Neural cell (in vitro differentiated cells): ENCODE measurements at regions not wholly inside any gene's neighbourhood (a gene's known extent, or its start where the extent isn't known, plus 50 kb on each side); places are given as distances from the start of the nearest gene placed in this dataset.

Experiments used
- H2AFZ ChIP-seq: fragments of 200-600, 300-800 bp; sonication (generic), shearing (Covaris generic); 2 replicates; pipeline ENCODE4 v1.6.0; 2014; ENCODE audit warnings: low read depth, mild to moderate bottlenecking, antibody characterized with exemption, low read length, moderate library complexity
- H3F3A ChIP-seq: fragments of 200-600 bp; shearing (Covaris generic); 2 replicates; pipeline ENCODE4 v1.6.1; 2016; ENCODE audit warnings: mild to moderate bottlenecking, moderate library complexity, mixed read lengths, antibody characterized with exemption, low read length; ENCODE audit not compliant: insufficient read depth, poor library complexity, severe bottlenecking
- H3K27ac ChIP-seq: fragments of 200-600, 300-800 bp; sonication (generic), shearing (Covaris generic); 2 replicates; pipeline ENCODE4 v1.5.1; 2014; ENCODE audit warnings: mild to moderate bottlenecking, low read length, moderate library complexity
- H3K27me3 ChIP-seq: fragments of 300-800, 200-600 bp; sonication (generic), shearing (Covaris generic); 2 replicates; pipeline ENCODE4 v1.6.0; 2014; ENCODE audit warnings: mild to moderate bottlenecking, low read depth, low read length, moderate library complexity; ENCODE audit not compliant: insufficient read depth
- H3K36me3 ChIP-seq: fragments of 300-800, 200-600 bp; sonication (generic), shearing (Covaris generic); 2 replicates; pipeline ENCODE4 v1.5.1; 2014; ENCODE audit warnings: mild to moderate bottlenecking, antibody characterized with exemption, low read length, moderate library complexity; ENCODE audit not compliant: insufficient read depth
- H3K4me2 ChIP-seq: fragments of 300-800, 200-600 bp; sonication (generic), shearing (Covaris generic); 2 replicates; pipeline ENCODE4 v1.6.0; 2014; ENCODE audit warnings: mild to moderate bottlenecking, low read length
- H3K4me3 ChIP-seq: fragments of 300-800, 200-600 bp; sonication (generic), shearing (Covaris generic); 2 replicates; pipeline ENCODE4 v1.5.1; 2014; ENCODE audit warnings: mild to moderate bottlenecking, low read length, moderate library complexity
- H3K79me2 ChIP-seq: fragments of 200-600 bp; shearing (Covaris generic); replicated peaks from 2 replicates; pipeline ENCODE4 v1.6.0; 2014; ENCODE audit warnings: mild to moderate bottlenecking, low read length, moderate library complexity; ENCODE audit not compliant: insufficient read depth
- H3K9ac ChIP-seq: fragments of 300-800, 200-600 bp; sonication (generic), shearing (Covaris generic); 2 replicates; pipeline ENCODE4 v1.6.1; 2016; ENCODE audit warnings: mild to moderate bottlenecking, low read length, mixed read lengths
- H3K9me2 ChIP-seq: fragments of 200-600 bp; shearing (Covaris generic); 2 replicates; pipeline ENCODE4 v1.6.1; 2016; ENCODE audit warnings: mild to moderate bottlenecking, low read length, mixed read lengths; ENCODE audit not compliant: insufficient read depth
- H3K9me3 ChIP-seq: fragments of 200-600, 300-800 bp; sonication (generic), shearing (Covaris generic); 2 replicates; pipeline ENCODE4 v1.6.1; 2016; ENCODE audit warnings: mild to moderate bottlenecking, mixed run types, low read length, moderate library complexity, mixed read lengths
- H4K20me1 ChIP-seq: fragments of 200-600 bp; shearing (Covaris generic); 2 replicates; pipeline ENCODE4 v1.6.1; 2016; ENCODE audit warnings: mild to moderate bottlenecking, mixed run types; ENCODE audit not compliant: insufficient read depth
- CTCF ChIP-seq: fragments of 450-650 bp; IDR thresholded peaks from 2 replicates; pipeline ENCODE4 v1.5.1; 2014; ENCODE audit warnings: antibody characterized with exemption, mild to moderate bottlenecking, moderate library complexity; ENCODE audit not compliant: poor library complexity, severe bottlenecking
- EP300 ChIP-seq: fragments of 450-650 bp; conservative IDR thresholded peaks from 2 replicates; pipeline ENCODE4 v1.6.1; 2014; ENCODE audit warnings: antibody characterized with exemption, mild to moderate bottlenecking, moderate library complexity; ENCODE audit not compliant: poor library complexity, severe bottlenecking
- EZH2 ChIP-seq: fragments of 200-600, 300-800 bp; shearing (Covaris generic), sonication (generic); IDR thresholded peaks from 2 replicates; pipeline ENCODE4 v1.6.1; 2014; ENCODE audit warnings: antibody characterized with exemption, low read length, borderline replicate concordance, mild to moderate bottlenecking; ENCODE audit not compliant: insufficient read depth, poor library complexity, severe bottlenecking
- MXI1 ChIP-seq: fragments of 450-650 bp; conservative IDR thresholded peaks from 2 replicates; pipeline ENCODE4 v1.6.1; 2014; ENCODE audit warnings: antibody characterized with exemption, mild to moderate bottlenecking; ENCODE audit not compliant: poor library complexity, severe bottlenecking
- POLR2AphosphoS5 ChIP-seq: IDR thresholded peaks from 2 replicates; pipeline ENCODE4 v1.6.1; 2012
- RAD21 ChIP-seq: fragments of 450-650 bp; conservative IDR thresholded peaks from 2 replicates; pipeline ENCODE4 v1.6.1; 2014; ENCODE audit warnings: antibody characterized with exemption, mild to moderate bottlenecking, moderate library complexity
- REST ChIP-seq: IDR thresholded peaks from 2 replicates; pipeline ENCODE4 v1.6.1; 2012; ENCODE audit warnings: borderline replicate concordance
- SMC3 ChIP-seq: fragments of 450-650 bp; conservative IDR thresholded peaks from 2 replicates; pipeline ENCODE4 v1.6.1; 2014; ENCODE audit warnings: antibody characterized with exemption, mild to moderate bottlenecking, moderate library complexity; ENCODE audit not compliant: poor library complexity
- TAF1 ChIP-seq: IDR thresholded peaks from 2 replicates; pipeline ENCODE4 v1.6.1; 2012; ENCODE audit warnings: low read depth

DNA sequence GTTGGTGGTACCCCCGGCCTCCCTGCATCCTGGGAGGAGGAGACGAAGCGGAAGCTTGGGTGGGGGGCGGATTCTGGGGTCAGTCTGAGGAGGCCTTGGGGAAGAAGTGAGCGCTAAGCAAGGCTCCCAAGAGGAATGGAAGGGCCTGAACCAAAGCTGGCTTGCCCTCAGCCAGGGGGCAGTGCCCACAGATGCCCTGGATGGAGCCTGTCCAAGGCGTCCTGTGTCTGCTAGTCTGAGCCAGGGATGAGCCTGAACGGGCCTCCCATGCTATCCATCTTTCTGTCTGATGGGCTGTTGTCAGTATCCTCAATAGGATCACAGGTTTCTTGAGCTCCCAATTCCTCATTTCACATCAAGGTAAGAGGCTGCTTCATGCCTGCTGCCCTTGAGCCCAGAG lies 122.3 kb upstream of the LHX1 start:
- TF ChIP-seq REST: no peak
- no peaks in the 10 kb centered on the region for H3K79me2 ChIP-seq
- no peak overlapping the region for H2AFZ ChIP-seq

GRCh38 chr17:36816214-36816906 lies 120.9 kb upstream of the LHX1 start:
- H4K20me1 ChIP-seq: no peaks in the 10 kb centered on the region
- H3K27me3 ChIP-seq: no peaks in the 10 kb centered on the region

More for the DNA sequence above, 122.3 kb upstream of the LHX1 start:
- no peak overlapping the region for H3K4me3 ChIP-seq
- H3K4me2 ChIP-seq: no peak overlapping the region
- no peaks in the 10 kb centered on the region for H4K20me1 ChIP-seq
- no peaks in the 10 kb centered on the region for H3K9me2 ChIP-seq
- H3K9me3 ChIP-seq: no peaks in the 10 kb centered on the region
- H3K27ac ChIP-seq: no peak overlapping the region
- no peaks in the 10 kb centered on the region for H3K36me3 ChIP-seq
- no peak overlapping the region for H3K9ac ChIP-seq
- H3F3A ChIP-seq: no peaks in the 10 kb centered on the region
- H3K27me3 ChIP-seq: peaks cover under 1% of the 10 kb centered on the region

More at GRCh38 chr17:36816214-36816906, 120.9 kb upstream of the LHX1 start:
- Histone ChIP-seq H3K4me2 (no peak overlapping the region), H3K27ac (no peak overlapping the region), H3K4me3 (no peak overlapping the region), H3K9me3 (no peaks in the 10 kb centered on the region), H2AFZ (no peak overlapping the region), H3F3A (no peaks in the 10 kb centered on the region), H3K9ac (no peak overlapping the region), H3K9me2 (no peaks in the 10 kb centered on the region), H3K79me2 (no peaks in the 10 kb centered on the region), H3K36me3 (no peaks in the 10 kb centered on the region)
- no peak for TF ChIP-seq MXI1
- no peak for TF ChIP-seq REST
- TF ChIP-seq EP300: no peak
- TF ChIP-seq TAF1: no peak
- no peak for TF ChIP-seq CTCF
- TF ChIP-seq EZH2: no peak
- no peak for TF ChIP-seq POLR2AphosphoS5
- no peak for TF ChIP-seq RAD21
- TF ChIP-seq SMC3: no peak
